Ramos (cell line): ENCODE measurements at regions not wholly inside any gene's neighbourhood (a gene's known extent, or its start where the extent isn't known, plus 50 kb on each side); places are given as distances from the start of the nearest gene placed in this dataset.

Experiments used
- in situ Hi-C: fragments of 300-500 bp; cut with MboI; formaldehyde crosslinking; loops from one replicate; pipeline ENCODE4 v1.14.3; 2022; ENCODE audit warnings: low sequenced_read_pairs; ENCODE audit not compliant: unreplicated experiment

DNA sequence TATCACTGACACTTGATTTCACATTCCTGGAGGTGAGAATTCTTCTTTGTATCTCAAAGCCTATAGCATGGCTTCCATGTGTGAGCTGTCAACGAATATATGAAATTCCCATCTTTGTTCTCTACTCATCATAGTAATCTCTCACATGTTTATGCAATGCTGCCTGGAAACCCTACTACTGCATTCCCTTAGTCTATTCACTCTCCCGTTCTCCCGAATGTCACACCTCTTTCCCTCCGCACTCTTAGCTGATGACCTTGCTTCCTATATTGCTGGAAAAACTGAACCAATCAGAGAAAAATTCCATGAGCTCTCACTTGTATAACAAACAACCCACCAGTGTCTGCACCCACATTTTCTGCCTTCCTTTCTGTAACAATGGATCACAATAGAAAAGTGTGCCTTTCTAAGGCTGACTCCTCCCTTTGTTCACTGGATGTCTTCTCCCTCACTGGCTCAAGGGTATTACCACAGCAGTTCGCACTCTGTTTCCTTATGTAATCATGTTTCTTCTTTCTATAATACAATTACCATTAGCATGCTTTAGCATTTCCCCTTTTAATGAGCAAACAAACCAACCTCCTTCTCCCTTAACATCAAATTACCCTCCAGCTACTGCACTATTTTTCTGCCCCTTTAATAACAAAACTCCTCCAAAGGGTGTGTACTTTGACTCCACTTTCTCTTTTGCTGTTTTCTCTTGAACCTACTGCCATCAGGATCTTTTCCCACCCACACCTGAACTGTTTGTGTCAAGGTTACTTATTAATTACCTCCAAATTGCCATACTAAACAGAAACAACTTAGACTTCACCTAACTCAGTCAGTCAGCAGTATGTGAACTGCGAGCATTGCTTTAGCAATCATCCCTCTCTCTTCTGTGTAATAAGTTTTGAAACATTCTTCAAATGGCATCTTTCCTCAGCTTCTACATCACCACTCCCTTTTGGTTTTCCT is 63.9 kb upstream of the CCDC196 start:
- in situ Hi-C loops, result no loop called here

DNA sequence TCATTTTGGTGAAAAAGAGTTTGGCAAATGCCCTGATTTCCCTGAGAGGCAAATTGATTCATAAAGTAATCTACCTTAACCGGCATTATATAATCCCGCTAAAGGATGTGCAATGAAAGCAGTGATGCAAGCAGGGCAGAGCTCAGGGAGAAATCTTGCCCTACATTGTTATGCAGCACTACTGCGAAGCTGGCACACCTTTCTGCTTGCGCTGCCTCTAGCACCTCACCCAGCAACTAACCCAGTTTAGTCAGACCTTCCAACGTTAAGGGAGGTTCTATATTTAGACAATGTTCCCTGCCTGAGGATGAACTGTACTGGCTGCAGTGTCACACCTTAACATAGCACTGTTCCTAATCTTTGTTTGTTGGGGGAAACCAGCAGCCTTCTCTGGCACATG is 60.8 kb upstream of the CCDC196 start:
- in situ Hi-C loops, result no loop called here

DNA sequence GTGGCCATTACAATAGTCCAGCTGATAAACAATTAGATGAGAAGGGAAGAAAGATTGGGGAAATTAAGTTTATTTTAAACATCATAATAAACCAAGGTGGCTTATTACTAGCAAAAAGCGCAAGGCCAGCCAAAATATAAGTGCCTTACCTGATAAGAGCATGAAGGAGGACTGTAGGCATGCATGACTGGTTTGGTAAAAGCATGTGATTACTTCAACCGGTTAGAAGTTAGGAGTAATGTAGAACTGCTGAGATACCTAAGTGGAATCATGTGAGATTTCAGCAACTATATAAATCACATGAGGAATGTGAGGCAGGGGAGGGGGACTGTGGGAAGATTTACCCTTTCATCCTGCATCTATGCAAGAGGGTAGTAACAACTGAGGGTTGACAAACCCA is 59.7 kb upstream of the CCDC196 start:
- in situ Hi-C loops, result no loop called here

DNA sequence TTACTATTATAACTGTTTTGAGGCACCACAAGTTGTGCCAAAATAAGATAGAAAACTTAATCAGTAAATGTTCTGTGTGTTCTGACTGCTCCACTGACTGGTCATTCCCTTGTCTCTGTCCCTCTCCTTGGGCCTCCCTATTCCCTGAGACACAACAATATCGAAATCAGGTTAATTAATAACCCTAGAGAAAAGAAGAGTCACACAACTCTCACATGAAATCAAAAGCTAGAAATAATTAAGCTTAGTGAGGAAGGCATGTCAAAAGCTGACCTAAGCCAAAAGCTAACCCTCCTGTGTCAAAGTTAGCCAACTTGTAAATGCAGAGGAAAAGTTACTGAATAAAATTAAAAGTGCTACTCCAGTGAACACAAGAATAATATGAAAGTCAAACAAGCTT is 53.8 kb upstream of the CCDC196 start:
- in situ Hi-C loops, result no loop called here

DNA sequence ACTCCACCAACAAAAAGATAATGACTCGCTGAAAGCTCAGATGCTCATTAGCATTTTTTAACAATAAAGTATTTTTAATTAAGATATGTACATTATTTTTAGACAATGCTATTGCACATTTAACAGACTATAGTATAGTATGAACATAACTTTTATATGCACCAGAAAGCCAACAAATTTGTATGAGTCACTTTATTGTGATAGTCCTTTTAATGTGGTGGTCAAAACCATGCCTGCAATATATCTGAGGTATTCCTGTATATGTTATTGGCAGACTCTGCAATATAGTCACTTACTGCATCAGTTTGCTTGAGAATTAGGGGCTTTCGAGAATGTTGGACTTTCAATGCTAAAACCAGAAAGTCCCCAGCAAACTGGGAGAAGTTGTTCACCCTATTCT is 51.7 kb upstream of the CCDC196 start:
- in situ Hi-C loops, result no loop called here

DNA sequence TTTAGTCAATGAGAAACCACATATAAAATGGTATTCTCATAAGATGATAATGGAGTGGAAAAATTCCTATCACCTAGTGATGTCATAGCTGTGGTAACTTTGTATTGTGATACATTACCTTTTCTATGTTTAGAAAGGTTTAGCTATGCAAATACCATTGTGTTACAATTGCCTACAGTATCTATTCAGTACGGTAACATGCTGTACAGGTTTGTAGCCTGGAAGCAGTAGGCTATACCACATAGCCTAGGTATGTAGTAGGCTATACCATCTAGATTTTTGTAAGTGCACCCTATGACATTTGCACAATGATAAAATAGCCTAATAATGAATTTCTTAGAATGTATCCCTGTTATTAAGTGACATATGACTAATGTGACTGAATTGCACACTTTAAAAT is 50.5 kb upstream of the CCDC196 start:
- in situ Hi-C loops, result no loop called here
